ENCODE measurements at regions not wholly inside any gene's neighbourhood (a gene's known extent, or its start where the extent isn't known, plus 50 kb on each side); places are given as distances from the start of the nearest gene placed in this dataset.
A peak's percentile ranks its signal among the peaks of the same experiment; 100 is the strongest.

- ATAC-seq = no peak
- Mint-ChIP-seq H3K4me1 (no peaks in the 10 kb centered on the region), H3K36me3 (no peaks in the 10 kb centered on the region), H3K4me3 (no peak overlapping the region), H3K27me3 (no peaks in the 10 kb centered on the region), H3K9me3 (no peaks in the 10 kb centered on the region), H3K27ac (no peak overlapping the region)
Measured at GRCh38 chr2:175446201-175446600, 264.7 kb upstream of the ATP5MC3 start.

GRCh38 chr2:175445281-175445680 is 263.8 kb upstream of the ATP5MC3 start:
- no peak for ATAC-seq
- no peak overlapping the region for H3K27ac Mint-ChIP-seq
- H3K27me3 Mint-ChIP-seq = no peaks in the 10 kb centered on the region
- H3K36me3 Mint-ChIP-seq = no peaks in the 10 kb centered on the region
- no peaks in the 10 kb centered on the region for H3K9me3 Mint-ChIP-seq
- H3K4me1 Mint-ChIP-seq = no peaks in the 10 kb centered on the region
- no peak overlapping the region for H3K4me3 Mint-ChIP-seq

GRCh38 chr2:175442441-175442840 is 260.9 kb upstream of the ATP5MC3 start:
- Mint-ChIP-seq H3K36me3 (no peaks in the 10 kb centered on the region), H3K9me3 (no peaks in the 10 kb centered on the region), H3K27ac (no peak overlapping the region), H3K4me1 (no peaks in the 10 kb centered on the region), H3K4me3 (no peak overlapping the region), H3K27me3 (no peaks in the 10 kb centered on the region)
- ATAC-seq = no peak

- no peak for ATAC-seq
- H3K27ac Mint-ChIP-seq = no peak overlapping the region
Measured at GRCh38 chr2:175441181-175441761, 259.8 kb upstream of the ATP5MC3 start.

GRCh38 chr2:175439416-175439815 is 257.9 kb upstream of the ATP5MC3 start:
- Mint-ChIP-seq H3K36me3 (no peaks in the 10 kb centered on the region), H3K4me1 (no peaks in the 10 kb centered on the region), H3K9me3 (no peaks in the 10 kb centered on the region), H3K27me3 (no peaks in the 10 kb centered on the region), H3K4me3 (no peak overlapping the region), H3K27ac (no peak overlapping the region)
- ATAC-seq = peak; percentile 34

More at GRCh38 chr2:175441181-175441761, 259.8 kb upstream of the ATP5MC3 start:
- no peaks in the 10 kb centered on the region for H3K27me3 Mint-ChIP-seq
- no peaks in the 10 kb centered on the region for H3K4me1 Mint-ChIP-seq
- H3K4me3 Mint-ChIP-seq = no peak overlapping the region
- no peaks in the 10 kb centered on the region for H3K36me3 Mint-ChIP-seq
- no peaks in the 10 kb centered on the region for H3K9me3 Mint-ChIP-seq

- no peak overlapping the region for H3K4me3 Mint-ChIP-seq
- H3K27ac Mint-ChIP-seq = no peak overlapping the region
- H3K36me3 Mint-ChIP-seq = no peaks in the 10 kb centered on the region
- no peaks in the 10 kb centered on the region for H3K4me1 Mint-ChIP-seq
- no peaks in the 10 kb centered on the region for H3K27me3 Mint-ChIP-seq
- no peak for ATAC-seq
- no peaks in the 10 kb centered on the region for H3K9me3 Mint-ChIP-seq
Measured at GRCh38 chr2:175437167-175437566, 255.7 kb upstream of the ATP5MC3 start.

- no peak for ATAC-seq
Measured at GRCh38 chr2:175436076-175436475, 254.6 kb upstream of the ATP5MC3 start.

GRCh38 chr2:175435012-175435411 is 253.5 kb upstream of the ATP5MC3 start:
- Mint-ChIP-seq H3K36me3 (no peaks in the 10 kb centered on the region), H3K9me3 (no peaks in the 10 kb centered on the region), H3K27me3 (no peaks in the 10 kb centered on the region), H3K4me3 (no peak overlapping the region), H3K27ac (no peak overlapping the region), H3K4me1 (no peaks in the 10 kb centered on the region)
- no peak for ATAC-seq

More at GRCh38 chr2:175436076-175436475, 254.6 kb upstream of the ATP5MC3 start:
- Mint-ChIP-seq H3K27me3 (no peaks in the 10 kb centered on the region), H3K27ac (no peak overlapping the region), H3K9me3 (no peaks in the 10 kb centered on the region), H3K4me1 (no peaks in the 10 kb centered on the region), H3K4me3 (no peak overlapping the region), H3K36me3 (no peaks in the 10 kb centered on the region)

GRCh38 chr2:175432793-175433192 is 251.3 kb upstream of the ATP5MC3 start:
- H3K9me3 Mint-ChIP-seq = peaks cover 4% of the 10 kb centered on the region
- H3K36me3 Mint-ChIP-seq = no peaks in the 10 kb centered on the region
- ATAC-seq = no peak
- no peak overlapping the region for H3K27ac Mint-ChIP-seq
- H3K4me3 Mint-ChIP-seq = no peak overlapping the region
- H3K27me3 Mint-ChIP-seq = no peaks in the 10 kb centered on the region
- no peaks in the 10 kb centered on the region for H3K4me1 Mint-ChIP-seq

- no peak for ATAC-seq
- H3K4me1 Mint-ChIP-seq = no peaks in the 10 kb centered on the region
- peaks cover 4% of the 10 kb centered on the region for H3K9me3 Mint-ChIP-seq
- no peaks in the 10 kb centered on the region for H3K27me3 Mint-ChIP-seq
- no peaks in the 10 kb centered on the region for H3K36me3 Mint-ChIP-seq
- no peak overlapping the region for H3K27ac Mint-ChIP-seq
- no peak overlapping the region for H3K4me3 Mint-ChIP-seq
Measured at GRCh38 chr2:175432021-175432420, 250.5 kb upstream of the ATP5MC3 start.

GRCh38 chr2:175431101-175431946 is 249.8 kb upstream of the ATP5MC3 start:
- Mint-ChIP-seq H3K4me3 (no peak overlapping the region), H3K4me1 (no peaks in the 10 kb centered on the region), H3K27me3 (no peaks in the 10 kb centered on the region), H3K27ac (no peak overlapping the region), H3K36me3 (no peaks in the 10 kb centered on the region), H3K9me3 (peaks cover 4% of the 10 kb centered on the region)
- no peak for ATAC-seq

- Mint-ChIP-seq H3K9me3 (peaks cover 4% of the 10 kb centered on the region), H3K36me3 (no peaks in the 10 kb centered on the region), H3K27me3 (peaks cover 1% of the 10 kb centered on the region), H3K27ac (no peak overlapping the region), H3K4me3 (no peak overlapping the region), H3K4me1 (no peaks in the 10 kb centered on the region)
- ATAC-seq = no peak
Measured at GRCh38 chr2:175430236-175430635, 248.7 kb upstream of the ATP5MC3 start.

GRCh38 chr2:175418224-175418835 is 236.8 kb upstream of the ATP5MC3 start:
- peaks cover 9% of the 10 kb centered on the region for H3K27me3 Mint-ChIP-seq
- no peak for ATAC-seq
- H3K4me3 Mint-ChIP-seq = no peak overlapping the region
- no peaks in the 10 kb centered on the region for H3K9me3 Mint-ChIP-seq
- H3K27ac Mint-ChIP-seq = no peak overlapping the region
- H3K36me3 Mint-ChIP-seq = no peaks in the 10 kb centered on the region
- no peaks in the 10 kb centered on the region for H3K4me1 Mint-ChIP-seq

- H3K4me1 Mint-ChIP-seq = no peaks in the 10 kb centered on the region
- H3K4me3 Mint-ChIP-seq = no peak overlapping the region
- no peaks in the 10 kb centered on the region for H3K27me3 Mint-ChIP-seq
- H3K27ac Mint-ChIP-seq = no peak overlapping the region
- no peaks in the 10 kb centered on the region for H3K9me3 Mint-ChIP-seq
- H3K36me3 Mint-ChIP-seq = no peaks in the 10 kb centered on the region
- ATAC-seq = no peak
Measured at GRCh38 chr2:175414882-175415487, 233.5 kb upstream of the ATP5MC3 start.

- Mint-ChIP-seq H3K27ac (no peak overlapping the region), H3K4me3 (no peak overlapping the region), H3K36me3 (no peaks in the 10 kb centered on the region), H3K27me3 (no peaks in the 10 kb centered on the region), H3K9me3 (no peaks in the 10 kb centered on the region), H3K4me1 (no peaks in the 10 kb centered on the region)
- no peak for ATAC-seq
Measured at GRCh38 chr2:175414191-175414881, 232.8 kb upstream of the ATP5MC3 start.

All from stimulated activated memory B cell treated with anti-CD40 and anti-IgM and Interleukin-4, amounts not matched to agents 10 μg/mL and 1 μg/mL and 100 μg/mL, for 72 hours (primary cell).